GM18499 (cell line): ENCODE measurements at regions not wholly inside any gene's neighbourhood (a gene's known extent, or its start where the extent isn't known, plus 50 kb on each side); places are given as distances from the start of the nearest gene placed in this dataset.

Experiments
- ATAC-seq: cut with Tn5 transposase; IDR thresholded peaks from one replicate; pipeline ENCODE4 v1.9.1; 2021; ENCODE audit warnings: moderate number of reproducible peaks; ENCODE audit not compliant: insufficient read depth, unreplicated experiment

GRCh38 chr6:28693751-28694443 lies 168.2 kb downstream of the GPX5 start:
- ATAC-seq: no peak

GRCh38 chr6:28695715-28696114 lies 170.0 kb downstream of the GPX5 start:
- no peak for ATAC-seq

GRCh38 chr6:28696167-28696566 lies 170.5 kb downstream of the GPX5 start:
- ATAC-seq: no peak

GRCh38 chr6:28696682-28697081 lies 171.0 kb downstream of the GPX5 start:
- ATAC-seq: no peak

- ATAC-seq: no peak
Observed at GRCh38 chr6:28707387-28708282, 182.0 kb downstream of the GPX5 start.

- no peak for ATAC-seq
Observed at GRCh38 chr6:28709478-28710349, 184.0 kb downstream of the GPX5 start.

- no peak for ATAC-seq
Observed at GRCh38 chr6:28710466-28711191, 184.9 kb downstream of the GPX5 start.

GRCh38 chr6:28711325-28711724 lies 185.6 kb downstream of the GPX5 start:
- no peak for ATAC-seq

GRCh38 chr6:28711788-28712341 lies 186.2 kb downstream of the GPX5 start:
- ATAC-seq: no peak

- no peak for ATAC-seq
Observed at GRCh38 chr6:28712982-28713381, 187.3 kb downstream of the GPX5 start.

GRCh38 chr6:28719275-28719940 lies 193.7 kb downstream of the GPX5 start:
- no peak for ATAC-seq

GRCh38 chr6:28720357-28721231 lies 194.9 kb downstream of the GPX5 start:
- ATAC-seq: no peak

- no peak for ATAC-seq
Observed at GRCh38 chr6:28721372-28721771, 195.7 kb downstream of the GPX5 start.

GRCh38 chr6:28724395-28724794 lies 198.7 kb downstream of the GPX5 start:
- no peak for ATAC-seq

- no peak for ATAC-seq
Observed at GRCh38 chr6:28725274-28725809, 198.4 kb downstream of the TRIM27 start.

GRCh38 chr6:28725890-28726348 lies 197.9 kb downstream of the TRIM27 start:
- ATAC-seq: no peak

- no peak for ATAC-seq
Observed at GRCh38 chr6:28726569-28727309, 197.0 kb downstream of the TRIM27 start.
